Thyroid gland (tissue), 4 donors: ENCODE measurements at regions not wholly inside any gene's neighbourhood (a gene's known extent, or its start where the extent isn't known, plus 50 kb on each side); places are given as distances from the start of the nearest gene placed in this dataset.

Experiments used
- CTCF ChIP-seq, 6 experiments: fragments of 200-600 bp in 3 of 6; fragments of 450-650 bp in 3 of 6; sonication (generic) in 3 of 6; IDR thresholded peaks; one replicate each; pipeline ENCODE4 v1.5.1; 2016 to 2019; ENCODE audit warnings: antibody characterized with exemption in 6 of 6, mild to moderate bottlenecking in 2 of 6, inconsistent platforms in 1 of 6, moderate library complexity in 1 of 6
- POLR2A ChIP-seq, 2 donors: fragments of 450-650 bp; IDR thresholded peaks; one replicate each; pipeline ENCODE4 v1.6.1; 2017; ENCODE audit warnings: antibody characterized with exemption in 2 of 2, mild to moderate bottlenecking in 2 of 2, moderate library complexity in 1 of 2

DNA sequence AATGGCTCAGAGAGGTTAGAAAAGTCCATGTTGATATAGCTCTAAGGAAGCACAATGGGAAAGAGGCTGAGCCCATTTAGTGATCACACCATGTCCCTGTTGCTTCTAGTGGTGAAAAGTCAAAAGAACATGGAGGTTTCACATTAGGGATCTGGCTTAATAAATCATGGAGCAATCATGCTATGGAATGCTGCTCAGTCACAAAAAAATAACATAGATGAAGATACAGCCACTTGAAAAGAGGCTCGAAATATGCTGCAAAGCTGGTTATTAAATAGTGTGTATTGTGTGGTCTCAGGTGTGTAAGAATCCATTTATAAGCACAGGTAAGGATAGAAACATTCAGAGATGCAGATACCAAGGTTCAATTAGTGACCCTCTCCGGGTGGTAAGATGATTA lies 63.6 kb upstream of the CPO start:
- TF ChIP-seq POLR2A (IDR thresholded peaks at IDR 0.05) (no peak), CTCF (IDR thresholded peaks at IDR 0.05) (no peak)
